ENCODE measurements at regions not wholly inside any gene's neighbourhood (a gene's known extent, or its start where the extent isn't known, plus 50 kb on each side); places are given as distances from the start of the nearest gene placed in this dataset.

DNA sequence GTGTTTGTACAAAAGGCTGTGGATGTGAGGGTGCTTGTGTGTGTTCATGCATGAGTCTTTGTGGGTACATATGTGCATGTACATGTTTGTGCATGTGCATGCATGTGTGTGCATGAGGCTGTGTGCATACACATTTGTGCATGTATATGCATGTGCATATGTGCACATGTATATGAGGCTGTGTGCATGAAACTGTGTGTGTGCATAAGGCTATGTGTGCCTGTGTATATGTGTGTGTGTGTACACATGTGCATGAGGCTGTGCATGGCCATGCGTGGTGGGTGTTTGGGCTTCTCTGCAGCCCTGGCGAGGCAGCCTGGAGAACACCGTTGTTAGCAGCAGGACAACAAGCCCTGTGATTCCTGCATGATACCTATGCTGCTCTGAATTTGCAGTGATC, 207.7 kb upstream of the ADCY1 start:
- no peak overlapping the region for H3K4me3 Mint-ChIP-seq
- no peak for TF ChIP-seq STAT1 (IDR thresholded peaks at IDR 0.05; ENCODE audit: unreplicated experiment)
- TF ChIP-seq ZNF331 (CRISPR knock-in tag; IDR thresholded peaks at IDR 0.05; ENCODE audit: low read depth) = no peak
- no peak for TF ChIP-seq NANOG (IDR thresholded peaks at IDR 0.05; ENCODE audit: borderline replicate concordance)
- TF ChIP-seq, protein P1, sequence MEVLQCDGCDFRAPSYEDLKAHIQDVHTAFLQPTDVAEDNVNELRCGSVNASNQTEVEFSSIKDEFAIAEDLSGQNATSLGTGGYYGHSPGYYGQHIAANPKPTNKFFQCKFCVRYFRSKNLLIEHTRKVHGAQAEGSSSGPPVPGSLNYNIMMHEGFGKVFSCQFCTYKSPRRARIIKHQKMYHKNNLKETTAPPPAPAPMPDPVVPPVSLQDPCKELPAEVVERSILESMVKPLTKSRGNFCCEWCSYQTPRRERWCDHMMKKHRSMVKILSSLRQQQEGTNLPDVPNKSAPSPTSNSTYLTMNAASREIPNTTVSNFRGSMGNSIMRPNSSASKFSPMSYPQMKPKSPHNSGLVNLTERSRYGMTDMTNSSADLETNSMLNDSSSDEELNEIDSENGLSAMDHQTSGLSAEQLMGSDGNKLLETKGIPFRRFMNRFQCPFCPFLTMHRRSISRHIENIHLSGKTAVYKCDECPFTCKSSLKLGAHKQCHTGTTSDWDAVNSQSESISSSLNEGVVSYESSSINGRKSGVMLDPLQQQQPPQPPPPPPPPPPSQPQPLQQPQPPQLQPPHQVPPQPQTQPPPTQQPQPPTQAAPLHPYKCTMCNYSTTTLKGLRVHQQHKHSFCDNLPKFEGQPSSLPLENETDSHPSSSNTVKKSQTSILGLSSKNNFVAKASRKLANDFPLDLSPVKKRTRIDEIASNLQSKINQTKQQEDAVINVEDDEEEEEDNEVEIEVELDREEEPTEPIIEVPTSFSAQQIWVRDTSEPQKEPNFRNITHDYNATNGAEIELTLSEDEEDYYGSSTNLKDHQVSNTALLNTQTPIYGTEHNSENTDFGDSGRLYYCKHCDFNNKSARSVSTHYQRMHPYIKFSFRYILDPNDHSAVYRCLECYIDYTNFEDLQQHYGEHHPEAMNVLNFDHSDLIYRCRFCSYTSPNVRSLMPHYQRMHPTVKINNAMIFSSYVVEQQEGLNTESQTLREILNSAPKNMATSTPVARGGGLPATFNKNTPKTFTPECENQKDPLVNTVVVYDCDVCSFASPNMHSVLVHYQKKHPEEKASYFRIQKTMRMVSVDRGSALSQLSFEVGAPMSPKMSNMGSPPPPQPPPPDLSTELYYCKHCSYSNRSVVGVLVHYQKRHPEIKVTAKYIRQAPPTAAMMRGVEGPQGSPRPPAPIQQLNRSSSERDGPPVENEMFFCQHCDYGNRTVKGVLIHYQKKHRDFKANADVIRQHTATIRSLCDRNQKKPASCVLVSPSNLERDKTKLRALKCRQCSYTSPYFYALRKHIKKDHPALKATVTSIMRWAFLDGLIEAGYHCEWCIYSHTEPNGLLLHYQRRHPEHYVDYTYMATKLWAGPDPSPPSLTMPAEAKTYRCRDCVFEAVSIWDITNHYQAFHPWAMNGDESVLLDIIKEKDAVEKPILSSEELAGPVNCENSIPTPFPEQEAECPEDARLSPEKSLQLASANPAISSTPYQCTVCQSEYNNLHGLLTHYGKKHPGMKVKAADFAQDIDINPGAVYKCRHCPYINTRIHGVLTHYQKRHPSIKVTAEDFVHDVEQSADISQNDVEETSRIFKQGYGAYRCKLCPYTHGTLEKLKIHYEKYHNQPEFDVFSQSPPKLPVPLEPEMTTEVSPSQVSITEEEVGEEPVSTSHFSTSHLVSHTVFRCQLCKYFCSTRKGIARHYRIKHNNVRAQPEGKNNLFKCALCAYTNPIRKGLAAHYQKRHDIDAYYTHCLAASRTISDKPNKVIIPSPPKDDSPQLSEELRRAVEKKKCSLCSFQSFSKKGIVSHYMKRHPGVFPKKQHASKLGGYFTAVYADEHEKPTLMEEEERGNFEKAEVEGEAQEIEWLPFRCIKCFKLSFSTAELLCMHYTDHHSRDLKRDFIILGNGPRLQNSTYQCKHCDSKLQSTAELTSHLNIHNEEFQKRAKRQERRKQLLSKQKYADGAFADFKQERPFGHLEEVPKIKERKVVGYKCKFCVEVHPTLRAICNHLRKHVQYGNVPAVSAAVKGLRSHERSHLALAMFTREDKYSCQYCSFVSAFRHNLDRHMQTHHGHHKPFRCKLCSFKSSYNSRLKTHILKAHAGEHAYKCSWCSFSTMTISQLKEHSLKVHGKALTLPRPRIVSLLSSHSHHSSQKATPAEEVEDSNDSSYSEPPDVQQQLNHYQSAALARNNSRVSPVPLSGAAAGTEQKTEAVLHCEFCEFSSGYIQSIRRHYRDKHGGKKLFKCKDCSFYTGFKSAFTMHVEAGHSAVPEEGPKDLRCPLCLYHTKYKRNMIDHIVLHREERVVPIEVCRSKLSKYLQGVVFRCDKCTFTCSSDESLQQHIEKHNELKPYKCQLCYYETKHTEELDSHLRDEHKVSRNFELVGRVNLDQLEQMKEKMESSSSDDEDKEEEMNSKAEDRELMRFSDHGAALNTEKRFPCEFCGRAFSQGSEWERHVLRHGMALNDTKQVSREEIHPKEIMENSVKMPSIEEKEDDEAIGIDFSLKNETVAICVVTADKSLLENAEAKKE (CRISPR knock-in tag; IDR thresholded peaks at IDR 0.05) = no peak
- H3K79me2 ChIP-seq (replicated peaks; ENCODE audit: insufficient read depth) = no peaks in the 10 kb centered on the region

GRCh38 chr7:45367026-45367425, 207.1 kb upstream of the ADCY1 start:
- no peaks in the 10 kb centered on the region for H3F3A ChIP-seq (replicated peaks; ENCODE audit: low read depth)
- H3K4me2 ChIP-seq = no peak overlapping the region
- no peaks in the 10 kb centered on the region for H4K20me1 ChIP-seq (replicated peaks; ENCODE audit: insufficient read depth)
- Mint-ChIP-seq H3K36me3 (ENCODE audit: low read depth) (no peaks in the 10 kb centered on the region), H3K27ac (no peak overlapping the region), H3K4me1 (0 out of 3 replicates have a peak, but pooled peaks cover 4% of the 10 kb centered on the region), H3K27me3 (ENCODE audit: insufficient read depth, low read depth, poor library complexity) (no peaks in the 10 kb centered on the region), H3K9me3 (no peaks in the 10 kb centered on the region), H3K4me3 (no peak overlapping the region)
- ATAC-seq (no peak), DNase-seq (ENCODE audit: low spot score) (no peak)
- no peaks in the 10 kb centered on the region for H3K79me2 ChIP-seq (replicated peaks; ENCODE audit: insufficient read depth)
- no peak overlapping the region for H3K27ac ChIP-seq (ENCODE audit: low read depth)
- no peaks in the 10 kb centered on the region for H3K27me3 ChIP-seq (ENCODE audit: insufficient read depth)
- no peaks in the 10 kb centered on the region for H3K9me2 ChIP-seq (ENCODE audit: insufficient read depth)
- no peaks in the 10 kb centered on the region for H3K36me3 ChIP-seq (ENCODE audit: insufficient read depth)
- no peak overlapping the region for H3K4me3 ChIP-seq
- H3K4me1 ChIP-seq (ENCODE audit: insufficient read depth) = no peaks in the 10 kb centered on the region
- no peak overlapping the region for H2AFZ ChIP-seq
- TF ChIP-seq ZNF331 (CRISPR knock-in tag; IDR thresholded peaks at IDR 0.05; ENCODE audit: low read depth) = no peak
- TF ChIP-seq EZH2phosphoT487 (IDR thresholded peaks at IDR 0.05; ENCODE audit: unreplicated experiment) = no peak
- TF ChIP-seq JUNB (IDR thresholded peaks at IDR 0.05; ENCODE audit: unreplicated experiment) = no peak
- no peak for TF ChIP-seq CREB1 (CRISPR knock-in tag; IDR thresholded peaks at IDR 0.05; ENCODE audit: low read depth)
- no peak for TF ChIP-seq NANOG (IDR thresholded peaks at IDR 0.05; ENCODE audit: borderline replicate concordance)
- TF ChIP-seq, protein P1 (CRISPR knock-in tag; IDR thresholded peaks at IDR 0.05) = no peak

More for the DNA sequence above, 207.7 kb upstream of the ADCY1 start:
- H4K20me1 ChIP-seq (replicated peaks; ENCODE audit: insufficient read depth) = no peaks in the 10 kb centered on the region
- H2AFZ ChIP-seq = no peak overlapping the region
- H3F3A ChIP-seq (replicated peaks; ENCODE audit: low read depth) = no peaks in the 10 kb centered on the region
- H3K36me3 ChIP-seq (ENCODE audit: insufficient read depth) = no peaks in the 10 kb centered on the region
- Mint-ChIP-seq H3K36me3 (ENCODE audit: low read depth) (no peaks in the 10 kb centered on the region), H3K27me3 (ENCODE audit: insufficient read depth, low read depth, poor library complexity) (no peaks in the 10 kb centered on the region), H3K27ac (no peak overlapping the region), H3K9me3 (no peaks in the 10 kb centered on the region), H3K4me1 (0 out of 3 replicates have a peak, but pooled peaks cover 4% of the 10 kb centered on the region)
- no peak for ATAC-seq
- H3K27ac ChIP-seq (ENCODE audit: low read depth) = no peak overlapping the region
- H3K4me3 ChIP-seq = no peak overlapping the region
- DNase-seq (ENCODE audit: low spot score) = no peak
- no peaks in the 10 kb centered on the region for H3K4me1 ChIP-seq (ENCODE audit: insufficient read depth)
- H3K4me2 ChIP-seq = no peak overlapping the region
- no peaks in the 10 kb centered on the region for H3K9me2 ChIP-seq (ENCODE audit: insufficient read depth)
- H3K27me3 ChIP-seq (ENCODE audit: insufficient read depth) = no peaks in the 10 kb centered on the region

Data from GM23338 (cell line).